GM21619 (cell line): ENCODE measurements at regions not wholly inside any gene's neighbourhood (a gene's known extent, or its start where the extent isn't known, plus 50 kb on each side); places are given as distances from the start of the nearest gene placed in this dataset.
A peak's percentile ranks its signal among the peaks of the same experiment; 100 is the strongest.
"Not testable (repeated sequence)": the region's sequence is repeated elsewhere in the genome, so short reads cannot be mapped to it uniquely, and the experiment has no call there.

ENCODE experiments used
- ATAC-seq: cut with Tn5 transposase; IDR thresholded peaks from one replicate; pipeline ENCODE4 v1.9.1; 2021; ENCODE audit not compliant: unreplicated experiment

- no peak for ATAC-seq
These were observed 228.2 kb downstream of the PCDH10 start for GRCh38 chr4:133377286-133377685.

DNA sequence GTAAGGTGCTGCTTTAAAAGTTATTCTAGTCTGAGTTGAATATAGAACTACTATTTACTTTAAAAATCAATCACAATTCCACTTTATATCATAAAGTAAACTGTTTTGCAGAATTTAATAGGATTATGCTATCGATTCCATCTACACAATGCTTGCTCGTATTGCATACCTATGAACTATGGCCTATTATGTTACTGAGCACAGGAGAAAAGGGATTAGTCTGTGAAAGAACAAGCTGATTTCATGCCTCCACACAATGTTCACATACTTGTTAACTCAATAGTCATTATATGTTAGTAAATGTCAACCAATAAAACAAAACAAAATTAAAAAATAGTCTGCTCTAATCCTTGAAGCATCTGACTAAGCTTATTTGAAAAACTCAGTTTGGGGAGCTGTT lies 223.6 kb downstream of the PCDH10 start:
- ATAC-seq, result no peak

DNA sequence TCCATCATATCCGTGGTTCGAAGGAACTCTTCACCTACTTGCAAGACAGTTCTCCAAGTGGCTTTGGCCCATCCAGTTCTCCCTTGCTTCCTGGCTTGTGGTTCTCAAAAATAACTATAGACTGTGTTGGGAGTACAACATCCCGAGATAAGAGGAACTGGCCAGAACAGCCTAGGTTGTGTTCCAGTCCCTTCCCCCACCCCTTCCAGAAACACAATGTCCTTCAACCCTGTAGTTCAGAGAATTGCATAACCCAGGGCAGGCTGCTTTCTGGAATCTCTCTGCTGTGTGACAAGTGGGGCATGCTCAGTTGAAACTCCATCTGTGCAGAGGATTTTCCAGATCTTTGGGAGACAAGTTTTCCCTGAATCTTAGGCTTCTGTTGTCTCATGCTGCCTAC lies 206.5 kb downstream of the PCDH10 start:
- no peak for ATAC-seq

GRCh38 chr4:133347409-133347808 lies 198.3 kb downstream of the PCDH10 start:
- no peak for ATAC-seq

DNA sequence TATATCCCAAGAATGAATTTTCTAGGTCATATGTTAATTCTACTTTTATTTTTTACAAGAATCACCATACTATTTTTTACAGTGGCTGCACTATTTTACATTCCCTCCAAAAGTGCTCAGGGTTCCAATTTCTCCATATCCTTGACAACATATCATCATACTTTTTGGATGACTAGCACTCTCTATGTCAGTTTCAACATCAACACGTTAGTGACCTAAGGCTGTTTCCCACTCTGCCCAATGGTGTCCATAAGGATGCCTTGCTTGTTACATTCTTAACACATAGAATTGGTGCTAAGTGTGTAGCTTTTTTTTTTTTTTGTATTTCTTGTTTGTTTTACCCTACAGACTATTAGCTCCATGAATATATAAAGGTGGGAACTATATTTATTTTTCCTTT lies 175.4 kb downstream of the PCDH10 start:
- ATAC-seq, result no peak

- no peak for ATAC-seq
These were observed 174.6 kb downstream of the PCDH10 start for GRCh38 chr4:133323670-133324069.

GRCh38 chr4:133320576-133321170 lies 171.6 kb downstream of the PCDH10 start:
- ATAC-seq, result peak; percentile 82

- no peak for ATAC-seq
These were observed 167.8 kb downstream of the PCDH10 start for GRCh38 chr4:133316909-133317308.

GRCh38 chr4:133314991-133315390 lies 165.9 kb downstream of the PCDH10 start:
- no peak for ATAC-seq

DNA sequence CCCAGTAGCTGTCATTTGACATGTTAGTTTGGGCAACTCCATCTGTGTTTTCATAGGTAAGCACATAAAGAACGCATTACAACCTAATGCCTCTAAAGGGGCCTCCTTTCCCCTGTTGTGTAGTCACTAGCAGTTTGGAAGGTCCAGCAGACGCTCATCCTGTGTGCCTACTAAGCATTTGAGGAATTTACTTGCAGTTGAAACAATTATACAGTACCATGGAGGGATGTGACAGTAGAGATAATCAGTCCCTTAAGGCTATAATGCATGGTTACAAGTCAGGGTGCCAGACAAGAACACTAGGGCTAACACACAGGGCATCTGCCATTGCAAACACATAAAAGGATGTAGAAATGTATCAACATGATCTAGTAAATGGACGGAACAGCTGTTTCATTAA lies 138.3 kb downstream of the PCDH10 start:
- no peak for ATAC-seq

- no peak for ATAC-seq
These were observed 129.5 kb downstream of the PCDH10 start for GRCh38 chr4:133278591-133278990.

GRCh38 chr4:133277940-133278339 lies 128.8 kb downstream of the PCDH10 start:
- ATAC-seq, result not testable (repeated sequence)

- no peak for ATAC-seq
These were observed 126.2 kb downstream of the PCDH10 start for GRCh38 chr4:133275246-133275645.

GRCh38 chr4:133273401-133273800 lies 124.3 kb downstream of the PCDH10 start:
- no peak for ATAC-seq

GRCh38 chr4:133270021-133270570 lies 121.0 kb downstream of the PCDH10 start:
- ATAC-seq, result no peak

GRCh38 chr4:133268205-133268604 lies 119.1 kb downstream of the PCDH10 start:
- ATAC-seq, result no peak

DNA sequence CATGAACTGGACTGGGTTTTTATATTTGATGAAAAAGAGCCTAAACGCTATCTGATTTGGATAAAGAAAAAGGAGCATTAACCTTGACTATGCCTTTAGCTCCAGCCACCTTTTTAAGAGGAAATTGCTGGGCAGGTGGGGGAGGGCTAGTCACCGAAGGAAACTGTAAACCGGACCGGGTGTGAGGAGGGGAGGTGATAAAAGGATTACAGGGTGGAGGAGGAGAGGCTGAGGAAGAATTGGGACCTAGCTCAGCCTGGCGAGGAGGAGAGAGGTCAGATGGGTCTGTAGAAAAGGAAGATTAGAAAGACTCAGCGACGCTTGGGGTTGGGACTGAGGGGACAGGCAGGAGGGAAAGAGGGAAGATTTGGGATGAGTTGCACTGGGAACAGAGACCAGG lies 118.4 kb downstream of the PCDH10 start:
- not testable (repeated sequence) for ATAC-seq

GRCh38 chr4:133266966-133267365 lies 117.9 kb downstream of the PCDH10 start:
- not testable (repeated sequence) for ATAC-seq

GRCh38 chr4:133264251-133264650 lies 115.2 kb downstream of the PCDH10 start:
- ATAC-seq, result not testable (repeated sequence)

- ATAC-seq, result no peak
These were observed 114.0 kb downstream of the PCDH10 start for GRCh38 chr4:133263104-133263503.

DNA sequence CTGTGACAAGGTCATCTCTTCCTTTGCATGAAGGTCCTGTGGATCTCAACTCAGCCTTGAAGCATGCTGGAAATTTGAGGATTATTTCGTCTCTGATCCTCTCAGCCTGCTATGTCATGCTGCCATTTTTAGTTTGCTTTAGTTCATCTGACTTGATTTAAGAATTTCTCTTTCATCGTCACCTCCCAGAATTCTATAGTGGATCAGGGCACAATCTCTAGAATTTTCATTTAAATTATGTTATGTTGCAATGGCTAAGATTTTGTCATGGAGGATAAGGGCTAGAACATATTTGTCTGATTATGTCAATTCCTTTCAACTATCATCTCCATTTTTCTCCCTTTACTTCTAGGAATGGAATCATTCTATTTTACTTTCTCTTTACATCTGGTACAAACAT lies 98.8 kb downstream of the PCDH10 start:
- no peak for ATAC-seq

DNA sequence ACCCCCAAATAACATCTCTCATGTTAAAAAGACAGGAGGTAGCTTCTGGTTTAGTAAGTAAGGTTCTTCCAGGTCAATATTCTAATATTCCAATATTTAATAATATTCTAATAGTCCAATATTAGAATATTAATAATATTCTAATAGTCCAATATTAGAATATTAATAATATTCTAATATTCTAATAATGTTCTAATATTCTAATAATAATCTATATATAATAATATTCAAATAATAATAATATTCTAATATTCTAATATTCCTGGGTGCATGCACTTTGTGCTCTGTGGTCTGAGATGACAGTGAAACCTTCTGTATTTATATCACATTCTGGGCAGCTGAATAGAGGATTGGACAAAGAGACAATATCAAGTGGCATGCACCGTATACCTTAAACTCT lies 96.1 kb downstream of the PCDH10 start:
- no peak for ATAC-seq
